Dermis blood vessel endothelial cell (primary cell): ENCODE measurements at regions not wholly inside any gene's neighbourhood (a gene's known extent, or its start where the extent isn't known, plus 50 kb on each side); places are given as distances from the start of the nearest gene placed in this dataset.
"Not testable (repeated sequence)": the region's sequence is repeated elsewhere in the genome, so short reads cannot be mapped to it uniquely, and the experiment has no call there.

Experiments
- DNase-seq: peaks from one replicate; pipeline ENCODE4 v3.0.0; 2010

GRCh38 chr1:99361406-99361805 lies 97.1 kb downstream of the PLPPR4 start:
- DNase-seq = no peak

- DNase-seq = no peak
These were observed 99.2 kb downstream of the PLPPR4 start for GRCh38 chr1:99363531-99363930.

GRCh38 chr1:99365141-99365540 lies 100.8 kb downstream of the PLPPR4 start:
- DNase-seq = no peak

DNA sequence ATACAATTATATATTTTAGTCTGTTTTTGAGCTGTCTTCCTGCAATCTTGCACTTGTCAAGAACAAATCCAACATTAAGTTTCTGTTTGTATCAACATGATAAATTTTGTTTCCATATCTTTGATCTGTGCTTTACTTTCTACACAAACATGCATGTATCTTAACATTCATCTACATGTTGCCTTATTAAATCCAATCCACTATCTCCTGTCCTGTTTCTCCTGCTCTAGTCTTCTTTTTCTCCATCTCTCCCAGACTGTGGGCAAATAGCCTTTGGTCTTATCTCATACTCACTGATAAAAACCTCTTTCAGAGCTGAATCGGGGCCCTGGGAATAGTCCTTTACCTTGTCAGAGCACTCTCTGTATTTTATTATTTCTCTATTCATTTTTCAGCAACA lies 101.3 kb downstream of the PLPPR4 start:
- DNase-seq = no peak

- DNase-seq = no peak
These were observed 104.9 kb downstream of the PLPPR4 start for GRCh38 chr1:99369154-99369553.

DNA sequence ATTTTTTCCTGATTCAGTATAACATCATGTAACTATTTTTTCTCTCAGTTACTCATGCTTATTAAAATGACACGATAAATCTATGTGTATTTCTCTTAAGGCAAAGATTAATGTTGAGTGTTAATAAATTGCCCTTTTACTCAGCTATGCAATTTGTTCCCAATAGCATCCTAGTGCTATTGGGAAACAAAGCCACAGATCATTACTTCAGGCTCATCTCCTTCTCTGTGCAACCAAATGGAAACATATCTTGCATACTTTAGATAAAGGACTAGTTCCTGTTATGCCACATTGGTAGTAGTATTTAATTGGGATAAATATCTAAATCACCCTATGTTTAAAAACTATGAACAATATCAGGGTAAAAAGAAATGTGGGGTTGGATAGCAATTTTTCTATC lies 106.2 kb downstream of the PLPPR4 start:
- DNase-seq = no peak

- DNase-seq = no peak
These were observed 107.1 kb downstream of the PLPPR4 start for GRCh38 chr1:99371413-99371812.

DNA sequence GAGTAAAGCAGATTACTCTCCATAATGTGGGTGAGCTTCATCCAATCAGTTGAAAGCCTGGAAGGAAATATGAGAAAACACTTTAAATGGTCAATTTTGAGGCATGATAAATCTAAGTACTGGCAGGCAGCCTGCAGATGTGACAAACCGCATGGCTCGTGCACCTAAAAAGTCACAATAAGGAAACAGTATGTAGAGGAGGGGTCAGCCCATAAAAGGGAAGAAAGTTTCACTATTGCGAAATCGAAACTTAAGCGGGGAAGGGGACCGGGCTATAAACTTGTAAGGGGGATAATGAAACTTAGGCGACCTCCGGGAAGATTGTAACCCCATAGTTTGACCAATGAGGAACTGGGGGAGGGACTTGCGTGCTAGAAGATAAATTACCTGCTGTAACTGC lies 109.8 kb downstream of the PLPPR4 start:
- no peak for DNase-seq

DNA sequence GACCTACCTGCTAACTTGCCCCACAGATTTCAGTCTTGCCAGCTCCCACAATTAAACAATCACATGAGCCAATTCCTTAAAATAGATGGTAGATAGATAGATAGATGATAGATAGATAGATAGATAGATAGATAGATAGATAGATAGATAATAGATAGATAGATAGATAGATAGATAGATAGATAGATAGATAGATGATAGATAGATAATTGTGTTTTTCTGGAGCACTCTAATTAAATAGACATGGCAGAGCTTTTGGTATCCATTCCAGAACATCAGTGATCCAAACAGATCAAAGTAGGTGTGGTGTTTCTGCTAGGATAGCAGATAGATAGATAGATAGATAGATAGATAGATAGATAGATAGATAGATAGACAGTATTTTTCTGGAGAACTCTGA lies 110.4 kb downstream of the PLPPR4 start:
- not testable (repeated sequence) for DNase-seq

GRCh38 chr1:99384021-99384420 lies 119.7 kb downstream of the PLPPR4 start:
- no peak for DNase-seq

DNA sequence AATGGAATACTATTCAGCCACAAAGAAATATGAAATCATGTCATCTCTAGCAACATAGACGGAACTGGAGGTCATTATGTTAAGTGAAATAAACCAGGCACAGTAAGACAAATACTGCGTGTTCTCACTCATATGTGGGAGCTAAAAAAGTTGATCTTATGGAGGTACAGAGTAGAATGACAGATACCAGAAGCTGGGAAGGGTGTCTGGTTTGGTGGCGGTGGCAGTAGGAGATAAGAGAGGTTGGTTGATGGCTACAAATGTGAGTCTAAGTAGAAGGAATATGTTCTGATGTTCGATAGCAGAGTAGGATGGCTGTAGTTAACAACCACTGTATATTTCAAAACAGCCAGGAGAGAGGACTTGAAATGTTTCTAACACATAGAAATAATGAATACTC lies 121.6 kb downstream of the PLPPR4 start:
- DNase-seq = no peak

DNA sequence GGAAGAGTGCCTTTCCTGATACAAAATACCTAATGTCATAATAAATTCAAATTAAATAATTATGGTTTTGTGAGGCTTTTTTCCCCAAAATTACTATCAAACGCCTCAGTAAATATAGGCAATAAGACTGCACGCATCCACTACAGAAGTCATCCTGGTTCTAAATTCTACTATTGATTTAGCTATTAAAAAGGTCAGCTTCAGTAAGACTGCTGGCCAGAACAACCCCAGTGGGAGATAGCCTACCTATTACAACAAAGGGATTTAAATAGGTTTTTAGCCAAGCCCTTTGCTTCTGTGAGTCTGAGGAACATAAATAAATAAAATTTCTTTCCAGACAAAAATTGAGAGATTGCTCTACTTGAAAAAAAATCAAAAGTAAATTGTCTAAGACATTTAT lies 132.1 kb downstream of the PLPPR4 start:
- no peak for DNase-seq

- DNase-seq = no peak
These were observed 132.7 kb downstream of the PLPPR4 start for GRCh38 chr1:99397029-99397428.

DNA sequence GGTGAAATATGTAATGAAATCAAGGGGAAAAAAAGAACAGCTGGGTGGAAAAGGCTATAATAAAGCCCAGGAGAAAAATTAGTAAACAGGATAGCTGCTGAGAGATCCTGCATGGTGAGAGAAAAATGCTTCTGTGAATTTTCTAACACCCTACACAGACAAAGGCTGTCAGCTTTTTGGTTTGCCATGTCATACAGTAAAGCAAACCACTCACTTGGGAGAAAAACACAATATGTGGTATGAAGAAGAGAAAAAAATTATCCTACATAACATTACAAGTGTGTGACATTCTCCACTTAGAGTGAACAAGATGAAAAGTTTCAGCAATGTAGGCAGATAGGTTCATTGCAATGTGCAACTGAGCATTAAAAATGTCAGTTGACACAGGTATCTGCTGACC lies 133.6 kb downstream of the PLPPR4 start:
- no peak for DNase-seq

DNA sequence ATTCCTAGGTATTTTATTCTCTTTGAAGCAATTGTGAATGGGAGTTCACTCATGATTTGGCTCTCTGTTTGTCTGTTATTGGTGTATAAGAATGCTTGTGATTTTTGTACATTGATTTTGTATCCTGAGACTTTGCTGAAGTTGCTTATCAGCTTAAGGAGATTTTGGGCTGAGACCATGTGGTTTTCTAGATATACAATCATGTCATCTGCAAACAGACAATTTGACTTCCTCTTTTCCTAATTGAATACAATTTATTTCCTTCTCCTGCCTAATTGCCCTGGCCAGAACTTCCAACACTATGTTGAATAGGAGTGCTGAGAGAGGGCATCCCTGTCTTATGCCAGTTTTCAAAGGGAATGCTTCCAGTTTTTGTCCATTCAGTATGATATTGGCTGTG lies 137.3 kb downstream of the PLPPR4 start:
- DNase-seq = not testable (repeated sequence)

- DNase-seq = not testable (repeated sequence)
These were observed 140.1 kb downstream of the PLPPR4 start for GRCh38 chr1:99404399-99404798.

DNA sequence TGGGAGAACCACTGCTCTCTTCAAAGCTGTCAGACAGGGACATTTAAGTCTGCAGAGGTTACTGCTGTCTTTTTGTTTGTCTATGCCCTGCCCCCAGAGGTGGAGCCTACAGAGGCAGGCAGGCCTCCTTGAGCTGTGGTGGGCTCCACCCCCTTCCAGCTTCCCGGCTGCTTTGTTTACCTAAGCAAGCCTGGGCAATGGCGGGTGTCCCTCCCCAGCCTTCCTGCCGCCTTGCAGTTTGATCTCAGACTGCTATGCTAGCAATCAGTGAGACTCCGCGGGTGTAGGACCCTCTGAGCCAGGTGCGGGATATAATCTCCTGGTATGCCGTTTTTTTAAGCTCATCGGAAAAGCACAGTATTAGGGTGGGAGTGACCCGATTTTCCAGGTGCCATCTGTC lies 141.0 kb downstream of the PLPPR4 start:
- DNase-seq = not testable (repeated sequence)

- DNase-seq = peak; percentile 36
These were observed 142.7 kb downstream of the PLPPR4 start for GRCh38 chr1:99407018-99407417.

GRCh38 chr1:99424087-99424486 lies 159.8 kb downstream of the PLPPR4 start:
- no peak for DNase-seq

DNA sequence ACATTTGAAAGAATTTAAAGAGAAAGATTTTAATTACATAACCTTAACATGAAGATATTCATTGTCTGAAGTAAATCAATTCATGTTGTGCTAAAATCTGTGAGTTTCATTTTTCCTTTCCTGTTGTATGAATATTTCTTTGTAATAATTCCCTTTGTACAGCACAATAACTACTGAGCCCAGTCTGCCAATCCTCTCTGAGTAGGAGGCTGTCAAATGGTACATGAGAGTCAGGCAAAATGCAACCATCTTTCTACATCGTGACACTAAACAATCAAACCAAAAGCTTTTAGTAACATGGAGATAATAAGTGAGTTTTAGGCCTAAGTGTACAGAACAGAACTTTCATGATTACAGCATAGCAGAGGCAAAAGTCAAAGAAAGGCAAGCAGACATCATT lies 165.5 kb downstream of the PLPPR4 start:
- DNase-seq = no peak

DNA sequence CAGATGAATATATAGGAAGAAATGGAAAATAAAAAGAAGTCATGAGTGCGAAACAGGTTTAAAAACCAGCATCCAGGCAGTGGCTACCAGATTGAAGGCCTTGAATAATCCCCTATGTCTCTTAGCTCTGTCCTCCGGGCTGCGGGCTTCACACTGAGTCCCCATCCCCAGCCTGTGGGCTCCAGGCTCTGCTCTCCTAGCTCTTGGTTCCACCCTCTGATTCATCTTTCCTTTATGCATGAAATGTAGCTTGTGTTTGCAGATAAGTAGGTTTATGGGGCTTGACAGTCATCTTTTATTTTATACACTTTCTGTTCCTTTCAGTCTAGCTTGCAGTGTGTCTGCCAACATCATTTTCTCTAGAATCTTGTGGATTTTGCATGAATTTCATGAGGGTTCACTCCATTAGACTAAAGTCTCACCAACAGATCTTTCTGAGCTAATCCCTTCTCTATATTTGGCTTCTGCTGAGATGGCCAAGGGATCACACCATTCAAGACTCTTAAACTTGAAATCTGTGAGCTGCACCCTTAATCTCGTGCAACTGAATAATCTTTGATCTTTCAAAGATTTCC lies 174.5 kb downstream of the PLPPR4 start:
- no peak for DNase-seq

- no peak for DNase-seq
These were observed 175.3 kb downstream of the PLPPR4 start for GRCh38 chr1:99439433-99440075.

GRCh38 chr1:99441299-99442095 lies 177.2 kb downstream of the PLPPR4 start:
- DNase-seq = peak; percentile 69
